Stimulated activated CD4-positive, alpha-beta T cell treated with anti-CD3 and anti-CD28 coated beads, TNF-alpha, amount 100 ng/mL, for 4 hours (primary cell): ENCODE measurements at regions not wholly inside any gene's neighbourhood (a gene's known extent, or its start where the extent isn't known, plus 50 kb on each side); places are given as distances from the start of the nearest gene placed in this dataset.
"Not testable (repeated sequence)": the region's sequence is repeated elsewhere in the genome, so short reads cannot be mapped to it uniquely, and the experiment has no call there.

Experiments
- DNase-seq, 3 experiments: peaks; one replicate each; pipeline ENCODE4 v3.0.0-alpha.2; 2020; ENCODE audit warnings: low read depth in 3 of 3

DNA sequence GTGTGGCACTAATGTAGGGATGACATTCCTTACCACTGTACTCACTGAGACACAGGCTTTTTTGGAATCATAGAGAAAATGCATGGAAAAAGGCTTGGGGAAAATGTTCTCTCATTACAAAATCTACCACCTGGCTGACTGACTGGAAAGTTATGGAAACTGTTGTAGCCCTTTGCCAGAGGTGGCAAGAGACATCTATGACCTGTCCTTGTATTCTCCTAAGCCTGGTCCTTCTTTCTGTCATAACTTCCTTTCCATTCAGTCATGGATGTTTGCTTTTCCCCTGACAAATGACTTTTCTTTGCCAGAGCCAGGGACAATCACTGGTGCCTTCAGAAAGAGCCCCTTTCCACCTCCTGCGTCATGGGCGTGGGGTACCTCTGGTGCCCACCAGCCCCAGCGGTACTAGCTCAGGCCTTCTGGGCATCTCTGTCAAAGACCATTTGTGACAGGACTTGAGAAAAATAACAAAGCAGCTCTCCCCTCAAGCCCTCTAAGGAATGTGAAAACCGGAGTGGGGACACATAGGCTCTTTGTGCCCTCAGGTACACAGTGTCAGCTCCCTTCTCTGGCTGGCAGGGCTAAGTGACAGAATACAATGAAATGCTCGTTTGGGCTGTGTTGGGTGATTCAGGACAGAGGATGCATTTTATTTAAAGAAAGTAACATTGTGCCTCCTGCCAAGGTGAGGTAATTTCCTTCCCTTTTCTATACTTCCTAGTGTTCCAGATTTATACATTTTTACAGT lies 381.1 kb upstream of the RASGRP1 start:
- no peak for DNase-seq

- no peak for DNase-seq
Measured at GRCh38 chr15:38954090-38954489, 389.5 kb upstream of the RASGRP1 start.

DNA sequence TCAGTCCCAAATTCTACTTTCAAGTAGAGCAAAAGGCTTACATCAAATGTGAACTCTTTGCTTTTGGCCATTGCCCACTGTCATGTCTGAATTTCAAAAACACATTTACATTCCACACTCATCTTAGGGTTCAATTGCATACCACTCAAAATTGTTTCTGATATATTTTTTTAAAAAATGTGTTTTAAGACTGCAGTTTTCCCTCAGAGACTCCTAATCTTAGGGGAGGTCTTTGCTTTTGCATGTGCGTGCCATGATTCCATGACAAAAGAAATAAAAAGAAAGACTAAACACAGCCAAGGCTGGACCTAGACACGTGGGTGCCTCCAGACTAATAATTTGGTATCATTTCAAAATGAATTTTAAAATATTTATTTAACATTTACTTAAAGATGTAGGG lies 396.8 kb upstream of the RASGRP1 start:
- DNase-seq: no peak

- DNase-seq: no peak
Measured at GRCh38 chr15:38961931-38962330, 397.3 kb upstream of the RASGRP1 start.

GRCh38 chr15:38972831-38973230 lies 408.2 kb upstream of the RASGRP1 start:
- no peak for DNase-seq

- DNase-seq: no peak
Measured at GRCh38 chr15:38975282-38975990, 410.8 kb upstream of the RASGRP1 start.

DNA sequence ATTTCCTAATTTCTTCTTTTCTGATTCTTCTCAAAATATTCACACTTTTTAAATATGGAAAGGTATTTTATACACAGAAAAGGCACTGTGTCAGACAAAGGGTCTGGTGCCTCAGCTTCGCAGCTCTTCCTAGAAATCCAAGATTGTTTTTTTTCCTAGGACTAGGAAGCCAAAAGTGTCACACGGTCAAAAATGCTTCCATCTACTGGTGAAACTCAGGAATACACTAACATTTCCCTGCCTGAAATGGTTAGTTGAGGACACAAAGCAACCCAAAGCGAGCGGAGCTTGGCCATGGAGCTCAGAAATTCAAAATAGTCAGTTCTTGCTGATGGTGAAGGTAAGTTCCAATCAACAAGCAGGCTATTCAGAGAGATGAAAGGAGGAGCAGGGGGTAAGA lies 426.5 kb upstream of the RASGRP1 start:
- DNase-seq: no peak

DNA sequence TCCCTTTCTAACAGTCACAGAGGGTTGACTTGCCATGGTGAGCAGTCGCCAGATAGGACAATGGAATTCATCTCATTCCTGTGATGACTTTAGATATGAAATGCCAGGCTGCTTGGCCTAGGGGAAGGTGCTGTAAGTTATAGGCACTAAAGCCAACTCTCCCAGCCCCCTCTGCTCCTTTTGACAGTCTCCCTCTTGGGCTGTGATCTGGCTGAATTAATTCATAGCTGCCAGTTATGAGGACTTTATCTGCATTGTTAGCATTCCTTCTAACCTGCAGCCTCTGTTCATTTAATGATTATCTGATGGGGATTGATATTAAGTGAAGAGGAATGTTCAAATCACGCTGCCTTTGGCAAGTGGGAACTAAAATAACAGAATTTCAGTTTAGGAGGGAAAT lies 427.1 kb upstream of the RASGRP1 start:
- DNase-seq: no peak

- DNase-seq: no peak
Measured at GRCh38 chr15:38992506-38992905, 427.9 kb upstream of the RASGRP1 start.

GRCh38 chr15:38992930-38993329 lies 428.3 kb upstream of the RASGRP1 start:
- no peak for DNase-seq

DNA sequence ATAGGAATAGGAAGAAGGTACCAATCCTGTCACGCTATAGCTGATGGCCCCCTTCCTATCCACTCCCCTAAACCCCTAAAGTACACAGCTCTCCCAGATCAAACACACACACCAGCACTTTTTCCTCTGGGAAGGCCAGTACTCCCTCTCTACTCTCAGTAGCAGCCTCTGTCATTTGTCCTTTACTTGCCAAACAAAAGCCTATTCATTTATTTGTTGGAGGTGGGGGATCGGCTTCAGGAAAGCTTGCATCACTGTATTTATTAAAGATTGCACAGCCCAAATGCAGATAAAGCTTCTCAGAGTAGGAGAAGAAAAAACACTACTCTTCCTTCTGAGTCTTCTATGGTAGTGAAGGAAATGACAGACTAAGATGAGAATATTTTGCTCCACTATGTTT lies 429.7 kb upstream of the RASGRP1 start:
- DNase-seq: no peak

DNA sequence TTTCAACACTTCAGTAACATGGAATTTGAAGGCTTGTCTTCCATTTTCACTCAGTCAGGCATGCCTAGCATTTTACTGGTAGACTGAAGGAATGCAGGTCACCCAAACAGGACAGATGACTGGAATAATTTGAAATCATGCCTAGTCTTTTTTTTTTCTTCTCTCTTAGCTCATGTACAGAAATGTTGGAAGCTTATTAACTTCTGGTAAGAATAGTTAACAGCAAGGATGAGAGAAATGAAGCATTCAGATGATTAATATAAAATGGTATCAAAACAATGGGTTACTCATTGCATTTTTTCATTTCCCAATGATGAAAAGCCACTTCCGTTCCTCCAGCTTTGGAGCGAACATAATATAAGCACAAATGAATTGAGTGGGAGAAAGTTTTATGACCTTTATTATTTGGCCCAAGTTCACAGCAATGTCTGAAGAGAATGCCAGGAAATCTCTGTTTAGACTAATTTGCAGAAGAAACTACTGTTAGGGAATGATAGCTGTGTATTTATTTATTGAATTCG lies 431.6 kb upstream of the RASGRP1 start:
- no peak for DNase-seq

GRCh38 chr15:38997841-38998240 lies 433.2 kb upstream of the RASGRP1 start:
- DNase-seq: no peak

GRCh38 chr15:39000008-39000734 lies 435.6 kb upstream of the RASGRP1 start:
- no peak for DNase-seq

GRCh38 chr15:39009740-39010139 lies 445.1 kb upstream of the RASGRP1 start:
- DNase-seq: no peak

GRCh38 chr15:39011066-39011465 lies 446.5 kb upstream of the RASGRP1 start:
- DNase-seq: not testable (repeated sequence)

GRCh38 chr15:39013262-39013661 lies 448.6 kb upstream of the RASGRP1 start:
- DNase-seq: no peak

GRCh38 chr15:39014682-39015081 lies 450.1 kb upstream of the RASGRP1 start:
- DNase-seq: no peak

GRCh38 chr15:39016706-39017105 lies 452.1 kb upstream of the RASGRP1 start:
- DNase-seq: no peak

DNA sequence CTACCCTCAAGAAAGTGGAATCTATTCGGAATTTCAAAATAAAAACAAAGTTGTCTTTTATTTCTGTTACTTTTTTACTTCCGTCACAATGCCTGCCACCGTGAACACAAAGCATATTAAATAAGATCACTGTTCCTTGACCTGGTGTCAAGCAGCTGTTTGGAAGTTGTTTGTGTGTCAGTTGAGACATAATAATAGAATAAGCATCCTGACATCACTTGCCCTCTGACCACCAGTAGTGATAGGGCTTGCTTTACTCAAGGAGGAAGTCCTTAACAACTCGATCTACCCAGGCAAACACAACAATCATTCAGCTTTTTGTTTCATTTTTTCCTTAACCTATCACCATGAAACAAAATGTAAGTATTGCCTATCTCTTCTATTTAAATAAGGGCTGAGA lies 454.4 kb upstream of the RASGRP1 start:
- DNase-seq: no peak

DNA sequence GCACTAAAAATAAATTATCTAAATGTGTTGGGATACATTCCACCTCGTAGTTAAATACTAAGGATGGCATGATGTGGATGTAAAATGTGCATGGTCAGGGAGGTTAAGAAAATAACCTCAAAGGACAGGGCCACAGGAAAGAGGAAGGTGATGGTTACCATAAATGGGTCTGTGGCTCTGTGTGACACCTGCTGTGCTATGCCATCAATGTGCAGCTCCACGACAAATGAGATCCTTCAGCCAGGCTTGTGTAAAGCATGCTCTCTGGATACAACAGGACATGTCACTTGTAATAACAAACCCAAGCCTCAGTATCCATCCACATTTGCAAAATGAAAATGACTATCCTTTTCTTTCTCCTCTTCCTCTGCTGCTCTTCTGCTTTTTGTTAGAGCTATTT lies 456.7 kb upstream of the RASGRP1 start:
- DNase-seq: no peak

DNA sequence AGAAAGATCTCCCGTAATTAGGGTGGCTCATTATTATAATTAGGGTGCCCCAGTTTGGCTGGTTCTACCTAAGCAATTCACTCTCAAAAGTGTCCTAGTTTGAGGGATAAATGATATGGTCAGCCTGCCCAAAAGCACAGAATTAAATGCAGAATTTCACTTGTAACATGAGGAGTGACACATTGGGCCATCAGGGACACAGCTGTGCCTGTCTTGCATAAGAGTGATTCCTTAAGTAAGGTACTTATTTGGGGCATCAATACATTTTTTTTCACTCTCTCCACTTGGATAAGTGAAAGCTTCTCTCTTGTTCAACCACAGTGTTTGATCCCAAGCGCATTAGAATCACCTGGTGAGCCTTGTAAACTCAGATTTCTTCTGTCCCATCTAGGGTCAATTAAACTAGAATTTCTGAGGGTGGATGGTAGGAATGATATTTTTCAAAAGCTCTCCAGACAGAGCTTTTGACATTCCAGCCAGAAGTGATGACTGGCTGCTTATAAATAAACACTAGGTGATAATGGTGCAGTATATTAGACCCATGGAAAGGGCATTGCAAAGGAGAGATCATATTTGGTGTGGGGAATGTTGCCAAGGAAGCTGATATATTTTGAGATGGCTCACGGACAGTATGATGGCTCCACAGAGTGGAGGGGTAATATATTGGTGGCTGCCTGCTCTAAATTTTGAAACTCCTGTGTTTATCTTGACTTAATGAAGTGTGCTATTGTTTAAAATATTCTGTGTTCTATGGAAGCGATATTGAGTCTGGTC lies 458.1 kb upstream of the RASGRP1 start:
- no peak for DNase-seq
